H9 (cell line): ENCODE measurements at regions not wholly inside any gene's neighbourhood (a gene's known extent, or its start where the extent isn't known, plus 50 kb on each side); places are given as distances from the start of the nearest gene placed in this dataset.

Experiments used
- DNase-seq: peaks from one replicate; pipeline ENCODE4 v3.0.0-alpha.2; 2017
- H2AFZ ChIP-seq: one replicate; pipeline ENCODE4 v1.6.1; 2013; ENCODE audit warnings: mild to moderate bottlenecking, low read length, control low read depth, moderate library complexity
- H2AK5ac ChIP-seq: 2 replicates; pipeline ENCODE4 v1.6.1; 2013; ENCODE audit warnings: low read length, control low read depth, mixed read lengths; ENCODE audit not compliant: insufficient read length
- H2BK120ac ChIP-seq: one replicate; pipeline ENCODE4 v1.6.1; 2013; ENCODE audit warnings: low read depth, mild to moderate bottlenecking, low read length, control low read depth, inconsistent platforms; ENCODE audit not compliant: poor library complexity, severe bottlenecking
- H2BK12ac ChIP-seq: 2 replicates; pipeline ENCODE4 v1.6.1; 2013; ENCODE audit warnings: low read length, control low read depth, mixed read lengths, low read depth; ENCODE audit not compliant: insufficient read length
- H2BK15ac ChIP-seq: 2 replicates; pipeline ENCODE4 v1.6.1; 2013; ENCODE audit warnings: low read depth, low read length, control low read depth
- H2BK20ac ChIP-seq: one replicate; pipeline ENCODE4 v1.6.1; 2013; ENCODE audit warnings: low read depth, mild to moderate bottlenecking, low read length, control low read depth, inconsistent platforms; ENCODE audit not compliant: poor library complexity, severe bottlenecking
- H2BK5ac ChIP-seq: 2 replicates; pipeline ENCODE4 v1.6.1; 2013; ENCODE audit warnings: low read length, control low read depth, mixed read lengths; ENCODE audit not compliant: insufficient read length
- H3K14ac ChIP-seq: 2 replicates; pipeline ENCODE4 v1.6.1; 2013; ENCODE audit warnings: low read length, control low read depth; ENCODE audit not compliant: insufficient read depth
- H3K18ac ChIP-seq: 2 replicates; pipeline ENCODE4 v1.6.1; 2013; ENCODE audit warnings: low read depth, mild to moderate bottlenecking, mixed read lengths, low read length, control low read depth; ENCODE audit not compliant: insufficient read length
- H3K23ac ChIP-seq: 2 replicates; pipeline ENCODE4 v1.6.1; 2013; ENCODE audit warnings: low read length, control low read depth, mixed read lengths, low read depth; ENCODE audit not compliant: insufficient read length
- H3K23me2 ChIP-seq: 2 replicates; pipeline ENCODE4 v1.6.1; 2013; ENCODE audit warnings: low read depth, mild to moderate bottlenecking, mixed read lengths, low read length, control low read depth; ENCODE audit not compliant: insufficient read length, poor library complexity, severe bottlenecking
- H3K27ac ChIP-seq: 2 replicates; pipeline ENCODE4 v1.5.1; 2013; ENCODE audit warnings: low read length, control low read depth, mixed read lengths, low read depth; ENCODE audit not compliant: insufficient read length
- H3K27me3 ChIP-seq: 2 replicates; pipeline ENCODE4 v1.6.1; 2013; ENCODE audit warnings: low read length, control low read depth, inconsistent platforms; ENCODE audit not compliant: insufficient read depth
- H3K4ac ChIP-seq: 2 replicates; pipeline ENCODE4 v1.6.1; 2013; ENCODE audit warnings: low read depth, mild to moderate bottlenecking, control low read depth, inconsistent platforms, low read length, moderate library complexity
- H3K4me1 ChIP-seq: 2 replicates; pipeline ENCODE4 v1.6.1; 2013; ENCODE audit warnings: low read length, control low read depth, inconsistent platforms; ENCODE audit not compliant: insufficient read depth
- H3K4me2 ChIP-seq: 2 replicates; pipeline ENCODE4 v1.6.1; 2013; ENCODE audit warnings: low read length, control low read depth, mixed read lengths; ENCODE audit not compliant: insufficient read length, insufficient read depth
- H3K56ac ChIP-seq: 2 replicates; pipeline ENCODE4 v1.6.1; 2013; ENCODE audit warnings: low read depth, mild to moderate bottlenecking, mixed read lengths, low read length, control low read depth; ENCODE audit not compliant: insufficient read length
- H3K79me1 ChIP-seq: 2 replicates; pipeline ENCODE4 v1.6.1; 2013; ENCODE audit warnings: low read depth, mild to moderate bottlenecking, moderate library complexity, low read length, control low read depth, inconsistent platforms; ENCODE audit not compliant: insufficient read depth, poor library complexity, severe bottlenecking
- H3K79me2 ChIP-seq: 2 replicates; pipeline ENCODE4 v1.6.1; 2013; ENCODE audit warnings: low read length, control low read depth, inconsistent platforms; ENCODE audit not compliant: insufficient read depth
- H3K9ac ChIP-seq: 2 replicates; pipeline ENCODE4 v1.6.1; 2013; ENCODE audit warnings: low read length, control low read depth, mixed read lengths; ENCODE audit not compliant: insufficient read length; ENCODE audit errors: extremely low read depth
- H3K9me3 ChIP-seq: one replicate; pipeline ENCODE4 v1.6.1; 2013; ENCODE audit warnings: low read depth, low read length, inconsistent platforms; ENCODE audit not compliant: control insufficient read depth
- H3T11ph ChIP-seq: one replicate; pipeline ENCODE4 v1.6.1; 2013; ENCODE audit warnings: mild to moderate bottlenecking, low read length, control low read depth, inconsistent platforms
- H4K20me1 ChIP-seq: one replicate; pipeline ENCODE4 v1.6.1; 2013; ENCODE audit not compliant: control insufficient read depth, insufficient read length, insufficient read depth
- H4K5ac ChIP-seq: 2 replicates; pipeline ENCODE4 v1.6.1; 2013; ENCODE audit warnings: low read depth, mild to moderate bottlenecking, mixed read lengths, low read length, control low read depth; ENCODE audit not compliant: insufficient read length
- H4K8ac ChIP-seq: replicated peaks from 2 replicates; pipeline ENCODE4 v1.6.1; 2013; ENCODE audit warnings: low read length, control low read depth, mixed read lengths, low read depth; ENCODE audit not compliant: insufficient read length
- H4K91ac ChIP-seq: 2 replicates; pipeline ENCODE4 v1.6.1; 2013; ENCODE audit warnings: low read depth, mild to moderate bottlenecking, moderate library complexity, mixed read lengths, low read length, control low read depth; ENCODE audit not compliant: insufficient read length
- H3K27ac Mint-ChIP-seq, 3 experiments: 2 replicates in 2 of 3; 3 replicates in 1 of 3; pipeline ENCODE4 v1.8.0; 2020 to 2021; ENCODE audit warnings: mixed read lengths in 3 of 3, mild to moderate bottlenecking in 1 of 3, moderate library complexity in 1 of 3
- H3K27me3 Mint-ChIP-seq: 2 replicates; pipeline ENCODE4 v1.8.0; 2021; ENCODE audit warnings: low read depth, mild to moderate bottlenecking, moderate library complexity, mixed read lengths
- H3K36me3 Mint-ChIP-seq, 3 experiments: 2 replicates in 2 of 3; 3 replicates in 1 of 3; pipeline ENCODE4 v1.8.0; 2020 to 2021; ENCODE audit warnings: low read depth in 3 of 3, mixed read lengths in 3 of 3; ENCODE audit not compliant: insufficient read depth in 1 of 3
- H3K4me1 Mint-ChIP-seq, 2 experiments: 2 replicates each; pipeline ENCODE4 v1.8.0; 2020; ENCODE audit warnings: mixed read lengths in 2 of 2
- H3K4me3 Mint-ChIP-seq, 2 experiments: 2 replicates in 1 of 2; 3 replicates in 1 of 2; pipeline ENCODE4 v1.8.0; 2020 to 2021; ENCODE audit warnings: mild to moderate bottlenecking in 2 of 2, mixed read lengths in 2 of 2, moderate library complexity in 1 of 2
- H3K9me3 Mint-ChIP-seq, 2 experiments: 2 replicates in 1 of 2; 3 replicates in 1 of 2; pipeline ENCODE4 v1.8.0; 2020; ENCODE audit warnings: mild to moderate bottlenecking in 2 of 2, mixed read lengths in 2 of 2, moderate library complexity in 1 of 2
- CTCF ChIP-seq: fragments of 200-600 bp; sonication (generic); conservative IDR thresholded peaks from 3 replicates; pipeline ENCODE4 v1.8.0; 2021; ENCODE audit warnings: antibody characterized with exemption, mild to moderate bottlenecking
- WGBS: extraction: QIAGEN DNeasy Blood & Tissue Kit; methylation state at CpG from one replicate; pipeline ENCODE4 v1.1.7; 2013; ENCODE audit warnings: missing lambda C conversion rate, low lambda C conversion rate, mixed read lengths; ENCODE audit not compliant: insufficient read length; ENCODE audit errors: extremely low coverage; 5-methylcytosine and 5-hydroxymethylcytosine counted together

- Mint-ChIP-seq H3K4me1 (peaks cover 19 to 29% of the 10 kb centered on the region in 2 experiments), H3K9me3 (peaks cover 2 to 4% of the 10 kb centered on the region in 2 experiments; a peak in 2 of 5 replicates), H3K27ac (no peak overlapping the region; a peak in 2 of 7 replicates), H3K4me3 (no peak overlapping the region), H3K36me3 (peaks cover 2 to 18% (median 4%) of the 10 kb centered on the region in 3 experiments; a peak in 3 of 7 replicates), H3K27me3 (no peaks in the 10 kb centered on the region)
- no peak overlapping the region for H3K27ac ChIP-seq
- no peak overlapping the region for H2AFZ ChIP-seq
- H3K9ac ChIP-seq: no peak overlapping the region
- no peak overlapping the region for H2BK12ac ChIP-seq
- no peaks in the 10 kb centered on the region for H3K79me1 ChIP-seq
- no peaks in the 10 kb centered on the region for H4K20me1 ChIP-seq
- H2AK5ac ChIP-seq: no peak overlapping the region
- H4K8ac ChIP-seq: no peak overlapping the region
- H3K18ac ChIP-seq: no peak overlapping the region
- no peak overlapping the region for H4K91ac ChIP-seq
- H2BK15ac ChIP-seq: no peak overlapping the region
- H3K27me3 ChIP-seq: no peaks in the 10 kb centered on the region
- no peak overlapping the region for H2BK120ac ChIP-seq
- no peaks in the 10 kb centered on the region for H3K79me2 ChIP-seq
- no peak for TF ChIP-seq CTCF
- no peak overlapping the region for H3K23ac ChIP-seq
- no peak overlapping the region for H4K5ac ChIP-seq
- no peak overlapping the region for H2BK20ac ChIP-seq
- H3K4me1 ChIP-seq: peaks cover 3% of the 10 kb centered on the region; the same call in 1 of the 2 replicates
- H3K14ac ChIP-seq: no peak overlapping the region
- H3T11ph ChIP-seq: no peak overlapping the region
- no peak overlapping the region for H3K4me2 ChIP-seq
- DNase-seq: no peak
- no peak overlapping the region for H3K56ac ChIP-seq
- no CpG with 5 or more reads among the region's 2 CpGs for WGBS
- H3K23me2 ChIP-seq: no peaks in the 10 kb centered on the region
- no peaks in the 10 kb centered on the region for H3K9me3 ChIP-seq
- no peak overlapping the region for H3K4ac ChIP-seq
- H2BK5ac ChIP-seq: no peak overlapping the region
Observed at GRCh38 chr10:60681103-60681502, 97.2 kb upstream of the CDK1 start.
